HG02884 (cell line): ENCODE measurements at regions not wholly inside any gene's neighbourhood (a gene's known extent, or its start where the extent isn't known, plus 50 kb on each side); places are given as distances from the start of the nearest gene placed in this dataset.

Experiments
- ATAC-seq: cut with Tn5 transposase; IDR thresholded peaks from one replicate; pipeline ENCODE4 v1.9.1; 2021; ENCODE audit warnings: mild to moderate bottlenecking, moderate library complexity; ENCODE audit not compliant: unreplicated experiment

GRCh38 chr3:182244222-182244971 lies 532.7 kb downstream of the SOX2 start:
- ATAC-seq, result no peak

GRCh38 chr3:182245059-182245458 lies 533.3 kb downstream of the SOX2 start:
- ATAC-seq, result no peak

- ATAC-seq, result no peak
These were observed 535.1 kb downstream of the SOX2 start for GRCh38 chr3:182246870-182247269.

DNA sequence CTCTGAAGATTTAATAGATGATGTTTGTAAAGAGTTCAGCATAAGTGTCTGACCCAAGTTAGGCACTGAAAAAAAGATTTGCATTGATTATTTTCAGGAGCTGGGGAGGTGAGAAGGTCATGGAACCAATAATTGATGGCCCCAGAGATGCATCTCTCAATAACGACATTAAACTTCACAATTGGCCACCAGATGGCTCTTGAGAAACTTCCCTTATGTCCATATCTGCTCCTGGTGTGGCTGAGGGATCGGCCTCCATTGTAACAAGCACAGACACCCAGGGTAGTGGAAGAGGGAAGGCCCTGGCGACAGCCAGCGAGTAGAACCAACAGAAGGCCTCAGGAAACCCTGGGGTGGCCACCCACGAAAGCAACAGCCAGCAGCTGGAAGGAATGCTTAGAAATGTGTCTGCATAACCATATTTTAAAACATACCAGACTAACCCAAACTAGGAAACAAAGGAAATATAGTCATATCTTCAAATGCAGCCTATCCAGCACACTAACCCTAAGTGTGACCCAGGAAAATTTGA lies 536.7 kb downstream of the SOX2 start:
- no peak for ATAC-seq

- ATAC-seq, result no peak
These were observed 540.5 kb upstream of the ATP11B start for GRCh38 chr3:182252802-182253201.

GRCh38 chr3:182255158-182255557 lies 538.1 kb upstream of the ATP11B start:
- no peak for ATAC-seq

GRCh38 chr3:182257361-182257760 lies 535.9 kb upstream of the ATP11B start:
- no peak for ATAC-seq

DNA sequence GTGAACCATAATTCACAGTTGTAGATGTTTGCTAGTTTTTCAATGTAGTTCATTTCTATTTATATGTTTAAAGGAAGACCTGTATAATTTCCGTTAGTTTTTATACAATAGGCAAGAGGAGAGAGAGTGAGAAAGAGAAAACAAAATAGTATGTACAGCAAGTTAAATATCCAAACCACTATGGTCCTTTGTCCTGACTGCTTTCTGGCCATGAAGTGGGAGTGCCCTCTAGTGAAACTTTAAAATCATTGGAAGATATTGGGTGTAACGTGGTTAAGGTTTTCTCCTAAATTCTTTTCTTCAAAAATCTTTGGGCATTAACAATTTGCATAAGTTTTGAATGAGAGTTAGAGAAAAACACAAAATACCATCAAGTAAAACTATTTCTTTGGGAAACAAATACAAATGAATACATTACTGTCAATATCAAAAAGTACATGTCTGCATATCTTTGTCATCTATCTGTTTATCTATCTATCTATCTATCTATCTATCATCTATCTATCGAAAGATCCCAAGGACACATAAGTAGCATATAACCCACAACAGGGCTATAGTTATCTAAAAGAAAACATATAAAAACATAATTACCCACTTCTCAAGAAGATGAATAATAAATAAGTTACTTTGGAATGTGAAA lies 534.6 kb upstream of the ATP11B start:
- no peak for ATAC-seq

GRCh38 chr3:182259579-182259978 lies 533.7 kb upstream of the ATP11B start:
- no peak for ATAC-seq

GRCh38 chr3:182261041-182261440 lies 532.3 kb upstream of the ATP11B start:
- ATAC-seq, result no peak

- ATAC-seq, result no peak
These were observed 524.6 kb upstream of the ATP11B start for GRCh38 chr3:182268711-182269110.

DNA sequence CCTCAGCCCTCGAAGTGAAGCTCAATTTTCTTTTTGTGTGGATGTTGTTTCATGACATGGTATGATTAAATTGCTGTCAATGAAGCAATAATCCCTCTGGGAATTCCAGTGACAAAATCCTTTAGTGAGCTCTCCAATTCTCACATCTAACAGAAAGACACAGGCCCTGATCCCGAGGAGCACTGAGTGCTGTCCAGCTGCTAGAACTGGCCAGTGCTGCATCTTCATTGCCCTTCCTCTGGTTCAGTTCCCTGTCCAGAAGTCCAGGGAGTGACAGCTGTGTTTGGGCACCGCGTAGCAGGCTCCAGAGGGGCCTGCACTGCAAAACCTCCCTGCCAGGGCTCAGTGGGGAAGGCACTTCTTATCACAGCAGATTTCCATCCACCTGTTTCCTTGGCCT lies 516.8 kb upstream of the ATP11B start:
- ATAC-seq, result no peak

GRCh38 chr3:182284793-182285192 lies 508.5 kb upstream of the ATP11B start:
- no peak for ATAC-seq

- no peak for ATAC-seq
These were observed 500.7 kb upstream of the ATP11B start for GRCh38 chr3:182292591-182292990.

GRCh38 chr3:182294256-182294655 lies 499.0 kb upstream of the ATP11B start:
- no peak for ATAC-seq

DNA sequence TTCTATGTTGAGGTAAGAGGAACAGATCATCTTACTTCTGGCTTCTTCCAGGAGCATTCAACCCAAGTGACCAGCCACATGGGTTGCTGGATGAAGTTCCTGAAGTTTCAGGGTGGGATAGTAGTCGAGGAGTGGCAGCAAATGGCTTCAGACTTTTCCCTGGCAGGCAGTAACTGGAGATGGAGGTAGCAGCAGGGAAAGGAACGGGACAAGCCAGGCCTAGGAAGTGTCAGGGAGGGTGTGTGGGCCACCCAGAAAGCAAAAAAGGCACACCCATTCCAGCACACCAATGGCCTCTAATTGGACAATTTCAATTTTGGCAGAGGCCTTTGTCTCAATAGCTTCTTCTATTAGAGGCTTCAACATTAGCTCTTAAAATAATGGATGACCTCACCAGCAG lies 498.6 kb upstream of the ATP11B start:
- no peak for ATAC-seq

DNA sequence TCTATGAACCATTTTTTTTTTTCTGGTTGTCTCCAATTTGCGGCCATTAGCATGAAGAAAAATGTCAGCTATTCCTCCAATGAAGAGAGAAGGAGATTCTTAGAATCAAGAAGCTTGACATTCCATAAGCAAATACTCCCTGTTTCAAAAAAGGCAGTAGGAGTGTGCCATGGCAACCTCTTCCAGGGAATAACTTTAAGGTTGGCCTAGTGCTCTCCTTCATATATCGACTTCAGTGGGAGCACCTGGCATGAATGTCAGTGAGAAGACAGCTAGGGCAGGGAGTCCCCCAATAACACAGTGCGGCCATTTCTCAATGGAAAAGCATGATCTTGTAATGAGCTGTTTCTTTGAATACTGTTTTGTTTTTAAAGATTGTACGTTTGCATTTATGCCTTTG lies 493.0 kb upstream of the ATP11B start:
- no peak for ATAC-seq

DNA sequence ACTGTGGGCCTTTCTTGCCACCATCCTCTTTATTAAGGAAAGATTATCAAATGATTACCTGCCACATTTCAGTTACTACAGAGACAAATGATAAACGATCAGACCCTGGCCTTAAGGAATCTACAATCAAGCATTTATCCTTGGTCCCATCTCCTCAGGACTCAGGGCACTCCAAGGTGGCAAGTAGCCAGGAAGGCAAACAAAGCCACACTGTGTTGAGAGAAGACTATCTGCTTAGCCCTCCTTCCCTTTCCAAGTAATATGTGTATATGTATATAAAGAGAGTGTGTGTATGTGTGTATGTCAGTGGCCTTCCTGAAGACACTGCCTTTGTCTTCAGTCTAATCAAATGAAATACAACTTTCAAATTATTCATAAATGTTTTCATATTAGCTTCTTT lies 490.1 kb upstream of the ATP11B start:
- ATAC-seq, result no peak

GRCh38 chr3:182305881-182306665 lies 487.2 kb upstream of the ATP11B start:
- ATAC-seq, result no peak

DNA sequence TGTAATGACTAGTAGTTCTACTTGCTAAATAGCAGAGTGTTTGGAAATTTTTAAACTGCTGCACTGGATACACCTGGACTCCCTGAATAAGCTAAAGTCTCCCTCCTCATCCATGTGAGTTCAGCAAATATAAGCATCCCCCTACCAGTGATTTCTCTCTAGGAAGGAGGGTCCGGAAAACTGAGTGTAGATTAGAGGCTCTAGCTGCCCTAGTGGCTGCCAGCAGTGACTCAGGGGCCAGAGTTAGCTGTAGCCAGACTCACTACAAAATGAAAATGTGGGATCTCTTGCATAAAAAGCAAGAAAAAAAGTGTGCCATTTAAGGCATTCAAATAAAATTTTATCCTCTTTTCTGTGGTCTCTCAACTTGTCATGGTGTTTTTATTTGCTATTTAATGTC lies 485.0 kb upstream of the ATP11B start:
- ATAC-seq, result no peak

DNA sequence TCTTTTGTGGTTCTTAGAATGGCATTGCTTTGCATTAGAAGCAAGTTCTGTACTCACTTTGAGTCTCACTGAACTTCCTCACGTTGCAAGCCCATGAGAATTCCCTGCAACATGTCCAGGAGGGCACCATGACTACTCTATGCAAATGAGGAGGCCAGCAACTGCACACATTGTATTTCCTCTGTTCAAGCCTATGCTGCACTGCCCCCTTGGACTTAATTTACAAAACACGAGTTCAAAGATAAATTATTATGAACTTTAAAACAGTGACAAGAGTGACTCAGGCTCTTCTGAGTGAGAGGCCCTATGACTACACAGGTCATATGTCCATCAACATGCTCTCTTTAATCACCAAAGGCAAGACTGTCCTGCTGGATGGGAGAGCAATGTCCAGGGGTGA lies 484.2 kb upstream of the ATP11B start:
- ATAC-seq, result no peak

- no peak for ATAC-seq
These were observed 478.0 kb upstream of the ATP11B start for GRCh38 chr3:182315313-182315712.
